ENCODE measurements at regions not wholly inside any gene's neighbourhood (a gene's known extent, or its start where the extent isn't known, plus 50 kb on each side); places are given as distances from the start of the nearest gene placed in this dataset.

DNA sequence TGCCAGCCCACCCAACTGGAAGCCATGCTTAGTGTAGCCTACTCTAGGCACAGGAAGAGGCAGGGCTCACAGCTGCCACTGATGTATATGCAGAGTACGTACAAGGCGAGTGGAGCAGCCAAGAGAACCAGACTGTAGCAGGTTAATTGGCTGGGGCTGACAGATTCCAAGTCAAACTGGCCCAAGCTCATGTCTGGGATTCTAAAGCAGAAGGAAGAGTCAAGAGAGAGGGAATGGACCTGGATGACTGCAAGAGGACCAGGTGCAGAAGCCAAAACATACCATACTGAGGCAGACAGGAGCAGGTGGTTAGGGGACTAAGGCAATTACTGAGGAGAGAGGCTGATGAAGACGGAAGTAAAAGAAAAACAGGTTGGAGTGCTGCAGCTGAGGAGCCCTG is 51.3 kb upstream of the LRRN2 start:
- DNase-seq = no peak

DNA sequence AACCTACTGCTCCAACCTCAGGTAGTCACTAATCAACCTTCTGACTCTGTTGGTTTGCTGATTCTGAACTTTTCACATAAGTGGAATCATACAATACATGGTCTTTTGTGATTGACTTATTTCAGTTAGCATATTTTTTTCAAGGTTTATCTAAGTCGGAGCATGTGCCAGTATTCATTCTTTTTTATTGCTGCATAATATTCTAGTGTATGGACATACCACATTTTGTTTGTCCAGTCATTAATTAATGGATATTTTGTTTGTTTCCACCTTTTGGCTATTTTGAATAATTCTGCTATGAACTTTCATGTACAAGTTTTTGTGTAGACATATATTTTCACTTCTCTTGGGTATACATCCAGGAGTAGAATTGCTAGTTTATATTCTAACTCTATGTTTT is 53.0 kb upstream of the LRRN2 start:
- no peak for DNase-seq

DNA sequence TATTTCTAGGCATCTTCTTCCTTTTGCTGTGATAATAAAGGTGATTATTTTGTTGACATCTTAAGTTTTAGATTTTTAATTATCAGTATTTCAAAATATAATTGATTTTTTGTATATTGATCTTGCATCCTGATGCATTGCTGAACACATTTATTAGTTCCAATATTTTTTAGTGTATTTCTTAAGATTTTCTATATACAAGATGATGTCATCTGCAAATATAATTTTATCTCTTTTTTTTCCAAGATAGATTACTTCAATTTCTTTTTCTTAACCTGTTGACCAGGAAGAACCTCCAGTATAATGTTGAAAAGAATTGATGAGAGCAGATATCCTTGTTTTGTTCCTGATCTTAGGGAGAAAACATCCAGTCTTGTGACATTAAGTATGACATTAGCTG is 54.8 kb upstream of the LRRN2 start:
- DNase-seq = no peak

DNA sequence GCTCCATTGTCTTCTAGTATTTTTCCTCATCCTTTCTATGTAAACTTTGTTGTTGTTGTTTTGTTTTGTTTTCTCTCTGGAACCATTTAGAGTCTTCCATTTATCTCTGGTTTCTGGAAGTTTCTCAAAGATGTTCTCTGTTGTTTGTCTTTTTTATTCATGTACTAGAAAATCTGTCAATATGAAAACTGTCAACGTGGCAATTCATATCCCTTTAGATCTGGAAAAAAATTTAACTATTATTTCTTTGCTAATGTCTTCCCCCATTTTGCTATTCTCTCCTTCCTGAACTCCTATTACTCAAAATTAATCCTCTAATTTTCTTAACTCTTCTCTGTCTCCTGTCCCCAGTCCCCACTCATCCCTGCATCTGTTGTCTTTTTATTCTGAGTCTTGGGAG is 55.9 kb upstream of the LRRN2 start:
- no peak for DNase-seq

DNA sequence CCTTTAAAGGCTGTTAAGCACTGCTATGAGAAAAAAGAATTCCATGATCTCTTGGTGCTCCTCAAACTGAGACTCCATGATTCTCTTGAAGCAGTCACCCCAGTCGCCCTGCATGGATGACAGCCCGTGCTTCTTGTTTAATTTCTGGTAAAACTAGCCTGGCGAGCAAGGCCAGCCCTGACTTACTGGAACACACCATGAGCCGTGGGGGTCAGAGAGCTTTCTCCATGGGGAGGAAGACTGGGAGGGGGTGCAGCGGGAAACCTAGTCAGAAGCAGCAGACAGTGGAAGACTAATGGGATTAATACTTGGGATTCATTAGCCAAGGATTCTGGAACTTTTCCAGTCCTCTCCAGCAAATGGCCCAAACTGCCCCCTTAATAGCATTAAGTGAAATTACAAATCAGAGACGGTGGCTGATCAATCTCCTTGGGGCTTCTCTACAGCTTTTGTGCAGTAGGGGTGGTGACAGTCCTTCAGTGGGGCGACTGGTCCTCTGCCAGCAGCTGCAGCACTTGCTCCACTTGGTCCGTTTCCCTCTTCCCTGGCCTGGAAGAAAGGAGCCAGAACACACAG is 57.2 kb upstream of the LRRN2 start:
- no peak for DNase-seq

DNA sequence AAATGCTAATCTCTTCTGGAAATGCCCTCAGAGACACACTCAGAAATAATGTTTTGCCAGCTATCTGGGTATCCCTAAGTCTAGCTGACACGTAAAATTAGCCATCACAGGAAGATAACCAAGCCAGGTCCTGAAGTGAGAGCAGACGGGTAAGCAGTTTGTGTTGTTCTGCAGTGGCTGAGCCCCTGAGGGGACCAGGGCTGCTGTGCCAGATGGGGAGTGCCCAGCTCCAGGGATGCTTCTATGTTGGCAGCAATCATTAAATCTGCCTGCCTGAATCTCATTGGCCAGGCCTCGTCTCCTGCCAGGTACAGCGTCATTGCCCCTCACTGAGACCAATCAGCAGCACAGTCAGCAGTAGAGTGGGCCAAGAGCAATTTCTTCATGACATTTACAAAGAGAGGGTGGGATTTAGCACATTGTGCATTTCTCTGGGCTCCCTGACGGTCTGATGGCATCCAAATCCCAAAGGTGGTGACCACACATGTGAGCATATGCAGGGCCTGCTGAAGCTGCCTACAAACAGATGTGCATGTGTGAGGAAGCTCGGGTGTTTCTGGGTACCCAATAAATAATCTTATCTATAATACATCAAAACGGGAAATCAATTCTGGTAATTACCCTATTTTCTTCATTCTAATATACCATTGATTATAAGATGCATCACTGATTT is 58.7 kb upstream of the LRRN2 start:
- DNase-seq = no peak

DNA sequence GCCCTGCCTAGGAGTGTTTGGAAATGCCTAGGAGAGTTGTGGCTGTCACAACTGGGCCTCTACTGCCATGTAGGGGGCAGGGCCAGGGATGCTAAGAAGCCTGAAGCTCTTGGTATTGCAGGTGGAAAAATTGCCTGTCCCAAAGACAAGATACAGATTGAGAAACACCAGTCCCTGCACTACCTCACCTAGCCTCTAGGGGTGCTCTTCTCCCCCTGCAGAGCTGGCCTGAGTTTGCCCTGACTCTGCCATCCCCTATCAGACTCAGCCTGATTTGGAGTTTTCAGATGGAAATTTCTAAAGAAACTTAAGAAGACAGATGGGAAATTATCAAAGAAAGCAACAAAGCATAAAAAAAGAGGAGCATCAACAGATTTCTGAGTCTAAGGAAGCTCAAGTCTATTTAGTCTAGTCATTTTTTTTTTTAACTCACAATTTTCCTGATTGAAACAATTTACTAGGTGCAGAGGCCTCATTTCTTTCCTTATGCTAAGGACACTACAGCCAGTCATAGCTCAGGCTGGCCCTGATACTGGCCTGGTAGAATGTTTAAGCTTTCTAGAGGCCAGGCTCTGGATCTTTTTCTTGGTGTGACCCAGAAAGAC is 61.4 kb upstream of the LRRN2 start:
- DNase-seq = no peak

DNA sequence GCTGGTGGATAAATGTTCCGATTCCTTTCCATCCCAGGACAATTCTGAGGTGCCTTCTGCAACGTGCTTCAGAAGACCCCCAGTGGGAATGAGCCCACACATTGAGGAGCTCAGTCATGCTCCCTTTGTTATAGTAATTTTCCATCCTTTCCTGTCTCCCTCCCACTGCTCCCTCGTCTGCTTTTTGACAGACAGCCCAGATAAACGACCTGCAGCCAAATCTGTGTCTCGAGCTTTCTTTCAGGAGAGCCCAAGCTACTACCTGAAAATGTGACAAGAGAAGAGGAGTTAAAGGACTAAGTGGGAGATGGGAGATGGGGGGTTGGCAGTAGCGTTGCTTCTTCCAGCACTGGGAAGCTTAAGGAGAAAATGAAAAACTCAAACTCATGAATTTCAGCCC is 65.9 kb upstream of the LRRN2 start:
- DNase-seq = no peak

DNA sequence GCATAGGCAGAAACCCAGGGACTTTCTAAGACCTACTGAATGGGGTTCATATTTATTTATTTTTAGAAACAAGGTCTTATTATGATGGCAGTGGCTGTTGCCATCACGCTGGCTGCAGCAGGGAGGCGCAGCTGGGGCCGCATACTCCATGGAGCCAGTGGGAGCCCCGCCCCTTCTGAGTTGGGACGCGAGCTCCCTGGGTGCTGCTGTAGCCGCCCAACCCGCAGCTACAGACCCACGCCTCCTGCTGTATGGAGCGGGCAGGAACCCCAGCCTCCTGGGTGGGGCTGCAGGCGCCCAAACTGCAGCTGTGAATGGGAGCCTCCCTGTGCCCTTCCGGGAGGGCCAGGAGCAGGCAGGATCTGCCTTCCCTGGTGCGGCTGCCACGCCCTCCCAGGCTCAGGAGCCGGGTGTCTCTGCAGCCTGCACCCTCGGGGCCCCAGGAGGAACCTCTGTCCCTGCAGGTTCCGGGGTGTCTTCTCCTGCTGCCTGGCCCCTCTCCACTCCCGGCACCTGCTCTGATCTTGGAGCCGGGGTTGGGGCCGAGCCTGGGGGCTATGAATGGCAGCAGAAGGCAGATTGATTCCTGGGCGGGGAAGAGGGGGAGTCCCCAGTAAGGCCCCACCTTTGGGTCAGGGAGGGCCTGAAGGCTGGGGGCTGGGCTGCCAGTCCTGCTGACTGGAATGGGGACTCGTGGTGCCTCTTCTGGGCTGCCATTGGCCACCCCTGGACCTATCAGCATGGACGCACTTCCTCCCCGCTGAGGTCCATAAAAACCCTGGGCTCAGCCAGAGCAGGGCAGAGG is 66.5 kb upstream of the LRRN2 start:
- DNase-seq = no peak

DNA sequence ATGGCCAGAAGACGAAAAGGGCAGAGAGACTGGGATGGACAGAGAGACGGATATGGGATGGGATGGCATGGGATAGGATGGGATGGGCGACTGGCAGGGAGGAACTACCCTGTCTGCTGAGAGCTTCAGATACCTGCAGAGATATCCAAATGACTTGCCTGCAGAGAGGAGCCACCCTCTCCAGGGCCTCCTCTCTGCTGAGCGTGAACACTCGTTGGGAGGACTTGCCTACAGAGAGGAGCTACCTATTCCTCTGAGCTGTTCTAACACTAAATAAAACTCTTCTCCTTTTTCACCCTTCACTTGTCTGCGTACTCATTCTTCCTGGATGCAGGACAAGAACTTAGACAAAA is 67.1 kb upstream of the LRRN2 start:
- no peak for DNase-seq

DNA sequence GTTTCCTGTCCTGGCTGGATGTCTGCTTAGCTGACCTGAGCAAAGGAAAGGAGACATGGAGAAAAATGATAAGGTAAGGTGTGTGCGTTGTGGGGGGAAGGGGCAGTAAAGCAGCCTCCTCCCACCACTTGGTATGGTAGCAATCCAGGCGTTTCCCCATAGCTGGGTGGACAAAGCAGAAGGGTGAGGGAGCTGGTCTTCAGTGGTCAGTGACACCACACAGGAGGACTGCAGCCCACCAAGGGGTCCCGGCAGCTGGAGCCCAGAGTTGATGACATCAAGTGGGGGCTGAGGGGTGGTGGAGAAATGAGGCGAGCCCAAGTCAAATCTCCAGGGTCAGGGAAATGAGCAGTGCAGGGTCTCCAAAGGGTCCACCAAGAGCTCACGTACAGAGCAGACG is 69.3 kb upstream of the LRRN2 start:
- no peak for DNase-seq

DNA sequence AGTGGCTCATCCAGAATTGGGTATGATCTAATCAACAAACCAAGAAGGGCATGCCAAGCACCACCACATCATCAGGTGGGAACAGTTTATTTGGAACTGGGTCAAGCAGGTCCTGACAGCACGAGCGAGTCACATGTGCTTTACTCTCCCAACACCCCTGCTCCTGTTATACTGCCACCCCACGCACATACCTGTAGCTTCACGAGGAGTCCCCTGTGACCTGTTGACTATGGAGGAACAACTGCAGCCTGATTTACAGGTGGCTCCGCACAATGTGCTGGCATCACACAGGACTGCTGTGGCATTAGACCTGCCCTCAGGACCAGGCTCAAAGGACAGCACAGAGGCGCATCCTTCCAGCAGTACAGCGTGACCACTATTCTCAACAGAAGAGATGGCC is 70.8 kb upstream of the LRRN2 start:
- no peak for DNase-seq

DNA sequence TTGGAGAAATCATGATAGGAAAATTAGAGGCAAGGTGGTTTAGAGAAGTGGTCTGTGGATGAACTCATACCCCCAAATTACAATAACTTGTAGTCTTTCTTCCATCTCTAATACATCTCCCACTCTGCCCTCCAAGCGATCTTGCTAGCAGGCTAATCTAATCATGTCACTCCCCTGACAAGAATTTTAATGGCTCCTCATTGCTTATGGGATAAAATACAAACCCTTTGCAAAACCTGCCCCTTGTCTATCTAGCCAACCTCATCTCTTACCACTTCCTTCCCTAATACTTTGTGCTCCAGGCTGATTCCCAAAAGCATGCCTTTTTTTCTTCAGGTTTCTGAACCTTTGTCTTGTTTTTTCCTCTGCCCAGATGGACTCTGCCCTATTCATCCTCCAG is 71.3 kb upstream of the LRRN2 start:
- no peak for DNase-seq

DNA sequence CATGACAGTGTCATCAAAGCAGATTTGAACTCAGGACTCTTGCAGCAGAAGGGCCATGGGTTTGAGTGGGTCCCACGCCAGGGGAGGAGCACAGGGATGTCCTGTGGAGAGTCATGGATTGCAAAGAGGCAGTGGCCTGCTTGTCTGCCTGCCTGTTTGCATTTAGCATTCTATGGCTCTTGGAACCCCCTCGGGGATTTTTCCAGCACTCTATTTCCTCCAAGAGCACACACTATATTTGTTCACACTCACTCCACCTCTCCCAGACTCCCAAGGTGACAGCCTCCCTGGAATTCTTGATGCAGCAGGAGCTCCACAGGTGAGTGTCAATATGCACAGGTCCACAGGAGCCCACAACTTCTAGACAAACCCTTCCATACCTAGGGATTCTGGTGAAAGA is 73.1 kb upstream of the LRRN2 start:
- no peak for DNase-seq

DNA sequence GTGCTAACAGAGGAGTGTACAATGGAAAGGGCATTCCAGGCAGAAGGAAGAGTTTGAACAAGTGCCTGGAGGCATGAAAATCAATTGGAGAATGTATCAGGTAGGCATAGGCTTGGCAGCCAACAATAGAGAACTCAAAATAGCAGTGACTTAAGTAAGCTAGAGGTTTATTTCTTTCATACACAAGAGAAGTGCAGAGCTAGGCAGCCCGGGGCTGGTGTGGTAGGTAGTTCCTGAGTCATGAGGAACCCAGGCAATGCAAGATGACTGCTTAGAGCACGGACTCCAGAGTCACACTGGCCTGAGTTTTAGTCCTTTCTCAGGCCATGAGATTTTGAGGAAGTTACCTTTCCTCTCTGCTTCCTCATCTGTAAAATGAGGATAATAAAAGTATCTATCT is 74.8 kb upstream of the LRRN2 start:
- no peak for DNase-seq

DNA sequence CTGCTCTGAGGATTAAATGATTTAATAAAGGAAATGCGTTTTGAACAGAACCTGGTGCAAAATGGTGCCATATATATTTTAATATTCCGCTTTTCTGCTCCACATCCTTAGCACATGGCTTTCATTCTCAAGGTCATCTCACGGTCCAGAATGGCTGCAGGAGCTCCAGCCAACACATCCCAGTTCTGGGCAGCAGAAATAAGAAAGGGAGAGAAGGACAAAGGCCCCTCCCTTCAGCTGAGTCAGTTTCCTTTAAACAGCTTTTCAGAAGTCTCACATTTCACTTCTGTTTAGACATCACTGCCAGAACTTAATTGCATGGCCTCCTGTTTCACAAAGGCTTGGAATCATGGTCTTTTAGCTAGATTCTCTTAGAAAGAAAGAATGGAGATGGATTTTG is 75.2 kb upstream of the LRRN2 start:
- no peak for DNase-seq

DNA sequence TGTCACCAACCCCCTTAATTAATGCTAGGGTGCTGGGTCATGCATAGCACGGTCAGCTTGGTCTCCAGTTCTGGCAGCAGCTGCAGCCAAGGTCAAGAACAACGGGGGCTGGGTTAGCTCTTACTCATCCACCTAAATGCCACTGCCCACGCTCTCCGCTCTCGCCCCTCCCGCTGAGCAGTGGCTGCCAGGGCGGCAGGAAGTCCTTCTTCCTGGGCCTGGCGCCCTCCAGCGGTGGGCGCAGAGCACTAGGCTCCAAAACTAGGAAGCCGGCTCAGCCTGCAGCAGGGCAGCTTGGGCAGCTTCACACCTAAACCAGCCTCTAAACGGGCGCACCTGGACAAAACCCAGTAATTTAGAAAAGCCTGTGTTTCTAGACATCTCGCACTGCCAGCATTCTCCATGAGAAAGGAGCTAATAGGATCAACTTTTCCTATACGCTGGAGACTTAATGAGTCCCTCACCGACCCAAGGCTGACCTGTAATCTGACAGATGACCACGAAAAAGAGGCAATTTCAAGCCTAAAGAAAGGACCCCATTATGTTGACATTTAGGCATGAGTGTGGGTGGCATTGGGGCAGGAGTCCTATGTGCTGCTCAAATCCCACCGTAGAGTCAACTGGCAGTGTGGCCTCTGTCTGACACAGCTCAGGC is 78.4 kb upstream of the LRRN2 start:
- no peak for DNase-seq

DNA sequence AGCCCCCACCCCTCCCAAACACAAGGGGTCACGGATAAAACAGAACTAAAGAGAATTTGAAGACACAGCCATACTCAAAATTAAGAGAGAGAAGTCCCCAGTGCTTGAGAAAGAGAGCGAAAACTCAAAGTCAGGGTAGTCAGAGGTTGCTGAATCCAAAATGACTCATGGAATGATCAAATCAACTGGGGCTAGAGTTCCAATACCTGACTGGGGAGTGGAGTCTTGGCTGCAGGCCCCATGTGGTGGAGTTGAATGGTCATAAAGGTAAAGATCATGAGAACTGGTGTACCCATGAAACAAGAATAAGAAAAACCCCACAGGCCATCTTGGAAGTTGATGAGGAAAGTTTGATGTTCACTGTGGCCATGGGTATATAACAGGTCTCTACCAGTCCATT is 84.5 kb upstream of the LRRN2 start:
- no peak for DNase-seq

DNA sequence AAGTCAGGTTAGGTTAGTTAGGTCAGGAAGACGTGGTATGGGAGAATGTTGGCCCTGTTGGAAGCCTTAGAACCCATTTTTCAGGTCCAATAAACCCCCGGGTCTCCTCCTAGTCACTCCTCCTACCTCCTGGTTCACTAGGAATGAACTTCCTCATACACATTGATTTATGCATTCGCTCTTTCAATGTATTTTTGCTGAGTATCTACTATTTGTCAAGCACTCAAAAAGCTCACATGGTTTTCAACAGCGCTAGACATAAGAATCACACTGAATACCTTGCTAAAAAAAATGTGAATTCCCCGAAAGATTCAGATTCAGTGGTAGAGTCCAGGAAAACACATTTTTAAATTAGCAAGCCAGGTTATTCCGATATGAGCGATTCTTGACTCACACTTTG is 85.8 kb upstream of the LRRN2 start:
- DNase-seq = no peak

DNA sequence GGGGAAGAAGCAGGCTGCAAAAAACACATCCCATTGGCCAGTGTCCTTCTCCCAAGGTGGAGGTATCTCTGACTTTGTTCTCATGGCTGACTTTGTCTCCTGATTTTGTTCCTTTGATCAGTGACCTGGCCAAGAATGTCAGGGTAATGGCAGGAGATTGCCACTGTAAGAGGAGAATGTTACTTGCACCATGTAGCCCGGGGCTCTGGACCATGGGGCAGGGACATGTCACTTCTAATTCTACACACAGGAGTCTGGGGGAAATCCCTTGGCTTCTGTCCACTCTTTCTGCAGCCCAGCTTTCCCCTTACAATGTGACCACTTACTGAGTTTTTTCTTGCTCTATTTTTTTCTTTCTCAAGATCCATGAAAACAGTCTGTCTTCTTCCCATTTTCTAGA is 87.7 kb upstream of the LRRN2 start:
- DNase-seq = no peak

DNA sequence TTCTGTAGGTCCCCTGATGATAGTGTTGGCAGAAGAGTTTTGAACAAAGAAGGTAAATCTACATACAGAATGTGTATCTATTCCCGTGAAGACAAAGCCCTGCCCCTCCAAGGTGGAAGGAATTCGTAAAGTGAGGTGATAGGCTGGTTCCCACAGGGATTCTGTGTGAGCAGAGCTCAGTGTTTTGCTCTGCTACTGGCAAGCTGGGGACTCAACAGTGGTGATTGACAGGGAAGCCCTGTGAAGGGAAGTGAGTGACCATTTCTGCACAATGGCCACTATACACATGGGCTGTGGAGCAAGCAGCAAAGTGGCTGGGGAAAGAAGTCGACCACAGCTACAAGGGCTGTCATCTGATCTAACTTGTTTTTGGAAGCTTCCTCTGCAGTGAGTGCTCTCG is 90.0 kb upstream of the LRRN2 start:
- DNase-seq = no peak

DNA sequence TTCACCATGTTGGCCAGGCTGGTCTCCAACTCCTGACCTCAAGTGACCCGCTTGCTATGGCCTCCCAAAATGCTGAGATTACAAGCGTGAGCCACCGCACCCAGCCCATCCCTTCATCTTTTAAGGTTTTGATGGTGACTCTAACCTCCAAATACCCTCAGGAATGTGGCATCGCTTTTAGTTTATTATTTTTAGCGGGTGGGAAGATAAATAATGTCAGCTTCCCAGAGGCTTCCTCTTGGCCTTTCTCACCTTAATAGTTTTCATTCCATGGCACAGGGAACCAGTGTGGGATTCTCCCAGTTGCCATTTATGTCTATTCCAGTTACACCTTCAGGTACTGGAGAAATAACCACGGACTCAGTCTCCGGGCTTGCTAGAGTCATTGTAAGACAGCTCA is 92.1 kb upstream of the LRRN2 start:
- DNase-seq = no peak

DNA sequence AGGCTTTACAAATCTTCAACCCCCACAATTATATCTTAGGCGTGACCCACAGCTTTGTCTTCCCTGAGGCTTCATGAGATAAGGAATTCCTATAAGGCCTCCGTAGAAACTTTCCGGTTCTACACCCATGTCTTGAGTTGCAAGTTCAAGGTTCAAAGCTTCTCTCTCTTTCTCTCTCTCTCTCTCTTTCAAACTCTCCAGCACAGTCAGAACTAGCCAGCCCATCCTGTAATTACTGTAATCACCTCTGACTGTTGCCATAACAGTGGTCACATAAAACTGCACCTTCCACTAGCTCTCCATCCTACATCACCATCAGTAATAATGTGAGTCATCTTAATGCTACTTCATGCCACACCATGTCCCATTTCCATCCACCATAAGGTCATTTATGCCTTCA is 90.0 kb upstream of the NFASC start:
- no peak for DNase-seq
